DMS 273 (cell line): ENCODE measurements at regions not wholly inside any gene's neighbourhood (a gene's known extent, or its start where the extent isn't known, plus 50 kb on each side); places are given as distances from the start of the nearest gene placed in this dataset.
"Not testable (repeated sequence)": the region's sequence is repeated elsewhere in the genome, so short reads cannot be mapped to it uniquely, and the experiment has no call there.

Source experiments
- DNase-seq: peaks from one replicate; lab custom pipeline; 2025; ENCODE audit not compliant: unreplicated experiment; lab: John Stamatoyannopoulos, UW

- DNase-seq = no peak
Measured at GRCh38 chr14:86357119-86357518, 827.2 kb downstream of the FLRT2 start.

DNA sequence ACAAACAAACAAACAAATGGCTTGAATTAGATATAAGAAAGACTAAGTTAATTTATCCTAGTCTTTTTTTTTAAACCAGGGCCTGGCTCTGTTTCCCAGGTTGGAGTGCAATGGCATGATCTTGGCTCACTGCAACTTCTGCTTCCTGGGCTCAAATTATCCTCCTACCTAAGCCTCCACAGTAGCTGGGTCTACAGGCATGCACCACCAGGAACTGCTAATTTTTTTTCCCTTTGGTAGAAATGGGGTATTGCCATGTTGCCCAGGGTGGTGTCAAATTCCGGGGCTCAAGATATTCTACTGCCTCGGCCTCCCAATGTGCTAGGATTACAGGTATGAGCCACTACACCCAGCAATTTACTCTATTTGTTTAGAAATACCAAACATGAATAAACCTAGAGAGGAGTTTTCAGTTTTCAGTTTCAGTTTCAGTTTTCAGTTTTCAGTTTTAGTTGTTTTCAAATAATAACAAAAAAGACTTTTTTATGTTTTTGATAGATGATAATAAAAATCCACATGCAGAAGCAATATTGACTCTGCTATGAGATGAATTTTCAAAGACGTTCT lies 817.0 kb downstream of the FLRT2 start:
- DNase-seq = no peak

GRCh38 chr14:86334355-86334754 lies 804.4 kb downstream of the FLRT2 start:
- no peak for DNase-seq

DNA sequence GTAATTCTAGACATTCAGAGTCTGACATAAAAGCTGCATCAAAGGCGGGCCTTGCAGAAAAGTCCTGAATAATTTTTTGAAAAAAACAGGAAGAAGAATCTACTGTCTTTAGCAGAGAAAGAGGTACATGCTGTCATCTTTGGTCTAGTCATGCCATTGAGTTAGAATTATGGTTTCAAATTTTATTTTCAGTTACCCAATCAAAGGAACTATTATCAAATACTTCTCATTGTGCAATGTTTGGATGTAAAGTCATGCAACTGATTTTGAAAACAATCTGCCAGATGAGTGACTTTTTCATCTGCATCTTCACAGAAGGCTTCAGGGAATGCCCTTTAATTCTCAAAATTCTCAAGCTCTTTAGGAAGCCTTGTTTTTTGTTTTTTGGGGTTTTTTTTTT lies 803.5 kb downstream of the FLRT2 start:
- DNase-seq = no peak

GRCh38 chr14:86331341-86331740 lies 801.4 kb downstream of the FLRT2 start:
- no peak for DNase-seq

DNA sequence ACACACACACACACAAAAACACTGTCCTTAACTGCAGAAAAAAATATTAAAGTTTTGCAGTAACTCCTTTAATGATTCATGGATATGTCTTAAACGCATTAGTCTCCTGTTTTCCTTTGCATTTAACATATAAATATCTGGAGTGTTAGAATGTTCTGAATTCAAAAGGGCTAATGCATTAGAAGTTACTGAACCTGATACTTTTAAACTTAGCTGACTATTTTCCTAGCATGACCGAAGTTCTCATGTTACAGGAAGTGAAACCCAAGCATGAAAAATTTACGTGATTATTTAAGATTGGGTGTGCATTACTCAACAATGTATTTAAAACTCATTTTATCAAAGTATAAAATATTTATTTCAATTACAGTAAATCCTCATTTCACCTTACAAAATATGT lies 791.2 kb downstream of the FLRT2 start:
- DNase-seq = no peak

DNA sequence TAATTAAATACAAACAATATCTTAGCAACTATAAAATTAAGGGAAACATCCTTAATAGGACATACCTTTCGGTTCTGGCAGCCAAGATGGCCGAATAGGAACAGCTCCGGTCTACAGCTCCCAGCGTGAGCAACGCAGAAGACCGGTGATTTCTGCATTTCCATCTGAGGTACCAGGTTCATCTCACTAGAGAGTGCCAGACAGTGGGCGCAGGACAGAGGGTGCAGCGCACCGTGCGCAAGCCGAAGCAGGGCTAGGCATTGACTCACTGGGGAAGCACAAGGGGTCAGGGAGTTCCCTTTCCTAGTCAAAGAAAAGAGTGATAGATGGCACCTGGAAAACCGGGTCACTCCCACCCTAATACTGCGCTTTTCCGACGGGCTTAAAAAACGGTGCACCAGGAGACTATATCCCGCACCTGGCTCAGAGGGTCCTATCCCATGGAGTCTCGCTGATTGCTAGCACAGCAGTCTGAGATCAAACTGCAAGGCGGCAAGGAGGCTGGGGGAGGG lies 782.3 kb downstream of the FLRT2 start:
- DNase-seq = not testable (repeated sequence)

DNA sequence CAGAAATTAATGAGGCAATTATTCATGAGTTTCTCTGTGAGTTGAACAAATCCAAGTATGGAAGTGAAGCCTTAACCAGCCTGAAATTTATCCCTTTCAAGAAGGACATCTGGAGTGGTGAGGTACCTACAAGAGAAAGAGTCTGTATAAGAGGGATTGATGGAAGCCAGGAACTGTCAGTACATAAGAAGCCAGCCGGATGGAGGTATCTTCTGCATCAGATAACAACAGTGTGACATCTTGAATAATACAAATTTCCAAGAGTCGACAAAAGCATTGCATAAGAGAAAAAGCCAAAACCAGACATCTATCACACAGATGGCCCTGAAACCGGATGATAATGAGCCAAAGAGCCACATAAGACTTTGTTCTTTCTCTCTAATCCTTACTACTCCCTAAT lies 781.2 kb downstream of the FLRT2 start:
- peak; percentile 18 for DNase-seq

- DNase-seq = peak; percentile 41
Measured at GRCh38 chr14:86310611-86311010, 780.7 kb downstream of the FLRT2 start.

DNA sequence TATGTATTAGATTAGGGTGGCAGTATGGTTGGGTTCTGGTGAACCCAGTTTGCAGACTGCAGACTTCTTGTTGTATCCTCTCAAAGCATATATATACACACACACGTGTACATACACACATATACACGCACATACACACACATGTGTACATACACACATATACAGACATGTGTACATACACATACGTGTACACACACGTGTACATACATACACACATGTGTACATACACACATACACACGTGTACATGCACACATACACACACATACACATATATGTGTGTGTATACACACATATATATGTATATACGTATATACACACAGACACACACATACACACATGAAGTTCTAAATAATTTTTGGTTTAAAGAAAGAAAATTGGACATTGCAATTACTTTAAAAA lies 780.2 kb downstream of the FLRT2 start:
- DNase-seq = no peak

DNA sequence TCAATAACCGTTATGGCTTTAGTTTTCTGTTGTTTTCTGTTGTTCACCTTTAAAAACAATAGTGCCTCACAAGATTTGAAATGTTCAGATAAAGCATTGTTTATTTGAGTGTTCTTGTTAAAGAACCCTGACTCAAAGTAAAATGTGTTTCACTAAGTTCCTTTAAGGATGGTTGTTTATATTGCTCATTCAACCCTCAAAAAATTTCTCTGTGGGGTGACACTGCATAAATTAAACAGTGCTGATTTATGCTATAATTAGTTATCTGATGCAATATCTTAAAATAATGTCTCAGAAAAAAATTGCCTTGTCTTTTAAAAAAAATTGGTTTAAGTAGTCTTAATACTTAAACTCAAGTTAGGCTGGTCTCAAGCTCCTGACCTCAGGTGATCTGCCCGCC lies 775.1 kb downstream of the FLRT2 start:
- DNase-seq = no peak

DNA sequence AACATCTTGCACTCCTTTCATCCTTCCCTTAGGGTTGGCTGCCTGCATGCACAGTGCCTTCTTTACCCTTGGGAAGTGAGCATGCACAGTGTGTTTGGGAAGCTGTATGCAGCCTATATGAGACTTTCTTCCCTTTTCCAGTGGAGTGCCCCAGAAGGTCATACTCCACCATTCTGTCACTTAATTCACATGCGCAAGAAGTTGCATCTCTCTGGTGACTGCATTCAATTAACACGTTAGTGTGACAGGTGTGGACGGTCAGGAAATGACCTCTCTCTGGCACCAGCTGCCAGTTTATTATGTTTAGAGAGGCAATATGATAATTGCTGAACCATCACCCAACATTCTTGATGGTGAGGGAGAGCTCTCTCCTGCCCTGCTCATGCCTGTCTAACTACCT lies 770.0 kb downstream of the FLRT2 start:
- DNase-seq = peak; percentile 69

- peak; percentile 97 for DNase-seq
Measured at GRCh38 chr14:86296173-86296572, 766.2 kb downstream of the FLRT2 start.

GRCh38 chr14:86288336-86288735 lies 758.4 kb downstream of the FLRT2 start:
- DNase-seq = no peak

DNA sequence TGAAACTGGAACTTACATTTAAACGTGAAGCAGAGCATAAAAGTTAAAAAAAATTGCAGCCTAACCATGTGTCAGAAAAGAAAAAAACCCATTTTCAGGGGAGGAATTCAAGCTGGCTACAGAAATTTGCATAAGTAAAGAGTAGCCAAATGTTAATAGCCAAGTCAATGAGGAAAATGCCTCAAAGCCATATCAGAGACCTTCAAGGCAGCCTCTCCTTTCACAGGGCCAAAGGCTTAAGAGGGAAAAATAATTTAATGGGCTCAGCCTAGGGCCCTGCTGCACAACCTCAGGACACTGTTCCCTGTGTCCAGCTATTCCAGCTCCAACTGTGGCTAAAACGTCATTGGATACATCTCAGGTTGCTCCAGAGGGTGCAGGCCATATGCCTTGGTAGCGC lies 749.5 kb downstream of the FLRT2 start:
- DNase-seq = no peak

GRCh38 chr14:86257973-86258372 lies 728.0 kb downstream of the FLRT2 start:
- DNase-seq = no peak

DNA sequence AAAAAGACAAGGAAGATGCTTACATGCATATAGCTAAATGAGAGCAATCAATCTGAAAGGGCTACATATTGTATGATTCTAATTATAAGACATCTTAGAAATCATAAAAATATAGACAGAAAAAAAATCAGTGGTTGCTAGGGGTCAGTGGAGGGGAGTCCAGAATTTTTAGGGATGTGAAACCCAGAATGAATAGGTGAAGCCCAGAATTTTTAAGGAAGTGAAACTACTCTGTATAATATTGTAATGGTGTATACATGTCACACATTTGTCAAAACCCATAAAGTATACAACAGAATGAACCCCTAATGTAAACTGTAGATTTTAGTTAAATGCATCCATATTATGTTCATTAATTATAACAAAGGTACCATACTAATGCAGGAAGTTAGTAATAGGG lies 713.2 kb downstream of the FLRT2 start:
- no peak for DNase-seq

GRCh38 chr14:86237733-86238132 lies 707.8 kb downstream of the FLRT2 start:
- DNase-seq = no peak

GRCh38 chr14:86221755-86222154 lies 691.8 kb downstream of the FLRT2 start:
- DNase-seq = peak; percentile 29

- DNase-seq = peak; percentile 47
Measured at GRCh38 chr14:86221000-86221399, 691.1 kb downstream of the FLRT2 start.

DNA sequence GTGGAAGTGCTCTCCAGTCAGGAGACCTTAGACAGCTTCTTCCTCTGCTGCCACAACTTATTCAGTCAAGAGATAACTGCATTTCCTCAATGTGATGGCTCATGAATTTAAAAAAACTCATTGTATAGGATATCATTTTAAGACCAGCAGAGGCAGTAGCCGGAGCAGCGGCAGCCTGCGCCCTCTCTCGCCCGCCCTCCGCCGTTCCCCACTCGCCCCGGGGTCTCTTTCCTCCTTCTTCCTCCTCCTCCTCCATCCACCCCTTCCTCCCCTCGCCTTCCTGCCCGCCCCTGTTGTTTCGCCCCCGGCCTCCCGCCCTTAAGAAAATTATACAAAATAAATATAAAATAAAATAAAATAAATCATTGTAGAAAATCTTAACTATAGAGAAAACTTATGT lies 687.6 kb downstream of the FLRT2 start:
- no peak for DNase-seq

DNA sequence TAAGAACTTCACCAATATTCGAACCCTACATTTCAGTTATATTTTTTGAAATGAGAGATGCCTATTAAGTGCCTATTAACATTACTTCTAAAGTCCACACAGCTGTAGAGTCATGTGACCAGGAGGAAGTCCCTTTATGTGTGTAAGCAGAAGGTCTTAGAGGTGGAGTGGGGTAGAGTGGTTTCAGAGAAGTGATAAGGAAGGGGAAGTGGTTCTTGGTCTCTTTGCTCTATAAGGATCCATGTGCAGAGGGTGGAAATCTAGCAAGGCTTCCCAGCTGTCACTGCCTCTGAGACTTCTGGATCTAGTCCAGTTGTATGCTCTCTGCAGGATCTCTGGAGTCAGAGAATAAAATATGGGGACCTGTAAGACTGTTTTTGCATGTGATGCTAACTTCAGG lies 673.9 kb downstream of the FLRT2 start:
- peak; percentile 46 for DNase-seq

DNA sequence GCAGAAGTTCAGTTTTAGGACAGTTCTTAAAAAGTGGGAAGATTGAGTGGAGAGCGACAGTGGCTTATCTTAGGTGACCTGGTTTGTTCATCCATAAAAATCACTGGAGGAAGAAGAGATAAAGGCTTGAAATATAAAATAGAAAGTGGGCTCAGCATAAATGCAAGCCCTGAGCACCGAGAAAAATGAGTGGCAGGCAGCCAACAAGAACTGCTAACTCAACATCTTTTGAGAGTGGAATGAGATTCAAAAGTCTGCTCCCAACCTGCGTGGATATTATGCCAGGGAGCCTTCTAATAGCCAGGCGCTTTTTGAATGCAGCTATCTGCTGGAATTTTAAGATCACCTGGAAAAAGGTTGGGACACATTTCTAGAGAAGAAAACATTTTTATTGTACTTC lies 666.5 kb downstream of the FLRT2 start:
- DNase-seq = no peak
